ENCODE measurements at regions not wholly inside any gene's neighbourhood (a gene's known extent, or its start where the extent isn't known, plus 50 kb on each side); places are given as distances from the start of the nearest gene placed in this dataset.

DNA sequence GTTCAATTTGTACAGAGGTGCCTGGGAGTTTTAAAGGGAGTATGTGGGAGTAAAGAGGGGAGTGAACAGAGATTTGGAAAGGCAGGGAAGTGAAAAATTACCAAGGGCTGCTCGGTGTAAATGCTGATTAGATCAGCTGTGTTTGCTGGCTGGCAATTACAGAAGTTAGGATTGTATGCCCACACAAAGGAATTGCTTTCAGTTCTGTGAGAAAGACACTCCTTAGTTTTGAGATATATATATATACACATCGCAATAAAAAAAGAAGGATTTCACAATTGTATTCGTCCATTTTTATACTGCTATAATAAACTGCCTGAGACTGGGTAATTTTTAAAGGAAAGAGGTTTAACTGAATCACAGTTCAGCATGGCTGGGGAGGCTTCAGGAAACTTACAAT is 196.3 kb downstream of the SLITRK5 start:
- no peak for DNase-seq
- intact Hi-C loops (cut with micrococcal nuclease), result no loop called here
- ATAC-seq, result no peak

DNA sequence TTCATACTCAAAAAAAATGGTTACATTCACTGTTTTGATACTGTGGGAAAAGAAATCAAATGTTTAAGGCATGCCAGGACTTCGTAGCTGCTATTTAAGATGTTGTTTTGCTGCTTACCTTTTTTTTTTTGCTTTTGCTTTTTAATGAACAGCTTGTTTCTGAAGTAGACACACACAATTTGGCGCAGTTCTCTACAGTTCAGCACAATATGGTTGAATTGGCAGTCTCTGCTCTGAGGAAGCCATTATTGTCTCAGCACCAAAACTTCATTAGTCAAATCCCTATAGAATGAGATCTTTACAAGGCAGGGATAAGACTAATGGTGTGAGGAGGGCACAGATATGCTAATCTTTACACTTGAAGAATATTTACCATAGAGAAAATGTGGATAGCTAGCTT is 197.6 kb downstream of the SLITRK5 start:
- ATAC-seq, result no peak
- DNase-seq, result no peak
- intact Hi-C loops (cut with micrococcal nuclease), result no loop called here

DNA sequence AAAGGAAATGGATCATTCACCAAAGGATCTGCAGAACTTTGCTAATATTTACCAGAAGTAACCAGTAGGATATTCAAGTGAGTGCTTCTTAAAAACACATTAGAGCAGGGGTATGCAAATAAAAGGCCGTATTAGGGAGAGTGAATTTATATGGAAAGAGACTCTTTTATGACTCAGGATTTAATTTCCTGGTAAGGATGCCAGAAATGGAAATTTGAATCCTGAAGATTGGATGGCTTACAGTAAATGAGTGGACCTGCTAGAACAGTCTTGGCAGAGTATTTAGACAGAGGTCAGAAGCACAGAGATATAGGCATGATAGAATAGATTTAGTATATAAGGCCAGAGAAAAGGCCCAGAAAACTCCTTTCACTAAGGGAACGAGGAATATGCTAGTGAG is 201.6 kb downstream of the SLITRK5 start:
- intact Hi-C loops (cut with micrococcal nuclease), result no loop called here

DNA sequence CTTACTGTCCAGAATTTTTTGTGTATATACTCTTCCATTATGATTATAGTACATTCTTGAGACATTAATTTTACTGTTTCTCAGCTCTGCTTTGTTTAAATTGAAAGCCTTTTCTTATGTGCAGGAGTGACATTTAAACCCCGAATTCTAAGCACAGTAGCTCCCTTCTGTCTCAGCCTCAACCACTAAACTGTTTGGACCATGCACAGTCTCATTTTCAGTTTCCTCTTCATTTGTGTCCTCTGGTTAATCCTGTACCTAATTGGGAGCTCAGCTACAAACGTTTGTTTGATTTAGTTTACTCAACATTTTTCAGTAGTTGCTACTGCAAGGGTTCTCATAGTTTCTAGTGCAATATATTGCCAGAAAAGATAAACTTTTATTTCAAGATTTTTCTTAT is 206.3 kb downstream of the SLITRK5 start:
- no peak for DNase-seq
- intact Hi-C loops (cut with micrococcal nuclease), result no loop called here
- no peak for ATAC-seq

More for the DNA sequence above, 201.6 kb downstream of the SLITRK5 start:
- ATAC-seq (no peak), DNase-seq (no peak)

DNA sequence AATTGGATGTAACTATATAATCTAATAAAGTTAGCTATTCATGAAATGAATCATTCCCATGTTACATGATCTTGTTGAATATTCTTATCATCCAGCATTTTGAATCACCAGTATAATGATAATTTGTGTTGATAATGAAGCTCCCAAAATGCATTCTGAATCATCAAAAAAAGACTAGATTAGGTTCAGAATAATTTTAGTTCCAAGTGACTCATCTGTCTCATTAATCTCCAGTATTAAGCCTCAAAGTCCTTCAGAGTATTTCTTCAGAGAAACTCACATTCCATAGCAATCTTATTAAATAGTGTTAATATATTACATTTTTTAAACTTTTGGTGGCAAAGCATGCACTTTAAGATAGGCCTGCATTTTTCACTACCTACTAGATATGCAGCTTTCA is 207.5 kb downstream of the SLITRK5 start:
- ATAC-seq (no peak), DNase-seq (no peak)
- intact Hi-C loops (cut with micrococcal nuclease), result no loop called here

DNA sequence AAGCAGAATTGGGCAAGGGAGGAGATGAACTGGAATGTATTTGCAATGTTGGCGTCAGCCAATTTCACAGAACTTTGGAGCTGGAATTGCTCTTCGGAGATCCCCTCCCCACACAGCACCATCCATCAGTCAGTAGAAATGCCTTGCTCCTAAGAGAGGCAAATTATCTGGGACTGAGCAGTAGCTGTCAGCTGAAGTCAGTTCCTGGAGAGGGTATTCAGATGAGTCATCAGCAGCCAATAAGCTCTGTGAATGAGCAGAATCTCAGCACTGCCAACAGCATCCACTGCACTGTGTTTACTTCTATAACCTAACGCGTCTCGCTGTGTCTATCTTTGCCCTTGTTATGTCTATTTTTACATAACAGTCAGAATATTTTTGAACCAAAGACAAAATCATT is 213.7 kb downstream of the SLITRK5 start:
- intact Hi-C loops (cut with micrococcal nuclease), result no loop called here
- no peak for ATAC-seq
- no peak for DNase-seq

DNA sequence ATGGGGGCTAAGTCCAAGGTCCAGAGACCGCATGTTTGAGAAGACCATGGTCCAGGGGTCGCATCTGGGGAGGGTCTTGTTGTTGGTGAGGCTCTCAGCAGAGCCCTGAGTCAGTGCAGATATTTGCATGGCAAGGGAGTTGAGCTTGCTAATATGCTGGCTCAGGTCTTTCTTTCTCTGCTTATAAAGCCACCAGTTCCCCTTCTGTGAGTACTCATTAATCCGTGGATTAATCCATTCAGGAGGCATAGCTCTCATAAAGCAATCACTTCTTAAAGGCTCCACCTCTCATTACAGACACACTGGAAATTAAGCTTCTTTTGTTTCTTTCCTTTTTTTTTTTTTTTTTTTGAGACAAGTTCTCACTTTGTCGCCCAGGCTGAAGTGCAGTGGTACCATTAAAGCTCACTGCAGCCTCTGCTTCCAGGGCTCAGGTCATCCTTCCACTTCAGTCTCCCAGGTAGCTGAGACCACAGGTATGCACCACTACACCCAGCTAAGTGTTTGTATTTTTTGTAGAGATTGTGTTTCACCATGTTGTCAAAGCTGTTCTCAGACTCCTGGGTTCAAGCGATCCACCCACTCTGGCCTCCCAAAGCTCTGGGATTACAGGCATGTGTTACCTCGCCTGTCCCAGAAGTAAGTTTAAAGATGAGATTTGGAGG is 216.4 kb downstream of the SLITRK5 start:
- DNase-seq, result no peak
- intact Hi-C loops (cut with micrococcal nuclease), result no loop called here
- ATAC-seq, result no peak

DNA sequence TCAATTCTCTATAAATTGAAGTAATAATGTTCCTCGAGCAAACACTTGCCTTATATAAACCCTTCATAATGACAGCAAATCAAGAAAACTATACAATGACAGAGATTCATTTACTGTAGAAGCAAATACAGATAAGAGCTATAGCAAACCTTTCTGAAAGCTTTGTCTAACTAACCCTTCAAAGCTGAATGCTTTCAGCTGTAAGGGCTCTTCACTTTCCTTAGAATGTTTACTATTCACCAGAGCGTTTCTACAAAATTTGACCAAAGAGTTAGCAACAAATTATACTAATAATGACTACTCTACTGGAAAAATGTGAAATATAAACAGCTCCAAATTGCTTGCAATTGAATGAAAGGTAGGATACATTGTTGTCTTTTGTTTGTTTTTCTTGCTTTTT is 218.1 kb downstream of the SLITRK5 start:
- intact Hi-C loops (cut with micrococcal nuclease), result no loop called here
- no peak for ATAC-seq
- no peak for DNase-seq

DNA sequence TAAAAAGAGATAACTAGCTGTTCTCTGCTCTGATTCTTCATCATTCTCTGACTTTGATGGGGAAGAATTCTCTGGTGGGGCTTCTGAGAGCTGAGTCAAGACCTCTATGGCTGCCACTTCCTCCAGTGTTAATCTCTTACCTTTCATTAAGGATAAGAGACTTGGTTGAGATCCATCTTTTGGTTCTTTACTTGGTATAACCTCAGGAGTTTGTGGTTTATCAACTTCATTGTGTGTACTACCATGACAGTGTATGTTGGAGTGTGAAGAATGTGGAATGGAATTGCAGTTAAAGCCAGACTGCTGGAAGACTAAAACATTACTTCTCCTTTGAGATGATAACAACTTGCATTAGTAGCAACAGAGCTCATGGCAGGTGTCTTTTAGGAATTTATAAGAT is 222.0 kb downstream of the SLITRK5 start:
- no peak for ATAC-seq
- intact Hi-C loops (cut with micrococcal nuclease), result no loop called here
- DNase-seq, result no peak

DNA sequence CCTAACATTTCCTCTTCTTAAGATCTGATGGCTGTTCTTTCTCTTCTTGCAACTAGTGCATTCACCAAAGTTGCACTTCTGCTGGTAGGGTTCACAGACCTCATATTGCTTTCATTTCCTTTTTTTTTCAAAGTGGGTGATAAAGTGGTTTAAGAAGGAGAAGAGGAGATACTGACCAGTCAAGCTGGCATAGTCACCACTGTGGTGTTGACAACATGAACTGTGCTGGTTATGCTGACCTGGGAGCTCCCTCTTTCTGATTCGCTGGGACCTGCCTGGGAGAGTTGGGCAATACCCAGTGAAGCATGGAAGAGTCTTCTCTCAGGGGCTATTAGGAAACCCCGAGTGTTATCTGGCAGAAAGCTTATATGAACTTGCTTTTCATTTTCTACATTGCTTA is 222.9 kb downstream of the SLITRK5 start:
- DNase-seq, result no peak
- ATAC-seq, result no peak
- intact Hi-C loops (cut with micrococcal nuclease), result no loop called here

DNA sequence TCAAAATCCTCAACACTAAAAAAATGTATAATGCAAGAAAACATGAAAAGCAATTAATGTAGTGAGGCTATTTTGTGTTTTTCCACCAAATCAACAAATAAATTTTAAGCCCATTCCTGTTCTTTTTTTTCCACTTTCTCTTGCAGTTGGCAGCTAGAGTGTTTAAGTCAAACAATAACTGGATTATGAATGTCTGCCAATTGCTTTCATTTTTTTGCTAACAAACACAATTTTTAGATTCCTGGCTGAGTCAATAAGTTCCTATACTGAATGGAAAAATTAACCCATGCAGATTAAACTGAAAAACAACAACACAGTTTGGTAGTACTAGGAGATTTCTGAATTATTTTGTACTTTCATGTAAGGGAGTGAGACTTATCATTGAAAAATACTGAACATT is 232.4 kb downstream of the SLITRK5 start:
- intact Hi-C loops (cut with micrococcal nuclease), result no loop called here
- DNase-seq, result no peak
- no peak for ATAC-seq

DNA sequence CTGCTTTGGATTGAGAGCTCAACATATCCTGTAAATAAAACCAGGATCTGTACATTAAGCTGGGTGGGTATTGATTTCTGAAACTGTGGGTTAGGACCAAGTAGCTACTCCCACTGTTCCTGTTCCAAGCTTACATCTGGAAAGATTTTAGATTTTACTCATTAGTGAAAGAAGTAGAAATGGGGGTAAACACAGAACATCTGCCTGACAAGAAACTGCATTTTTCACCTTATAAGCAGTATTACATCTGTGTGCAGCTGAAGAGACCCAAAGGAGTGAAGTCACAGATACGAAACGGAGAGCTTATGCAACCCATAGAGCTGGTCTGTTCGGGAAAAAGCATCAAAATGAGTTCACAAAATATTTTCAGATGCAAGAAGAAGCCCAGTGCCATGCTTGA is 235.2 kb downstream of the SLITRK5 start:
- ATAC-seq (no peak), DNase-seq (no peak)
- intact Hi-C loops (cut with micrococcal nuclease), result no loop called here

DNA sequence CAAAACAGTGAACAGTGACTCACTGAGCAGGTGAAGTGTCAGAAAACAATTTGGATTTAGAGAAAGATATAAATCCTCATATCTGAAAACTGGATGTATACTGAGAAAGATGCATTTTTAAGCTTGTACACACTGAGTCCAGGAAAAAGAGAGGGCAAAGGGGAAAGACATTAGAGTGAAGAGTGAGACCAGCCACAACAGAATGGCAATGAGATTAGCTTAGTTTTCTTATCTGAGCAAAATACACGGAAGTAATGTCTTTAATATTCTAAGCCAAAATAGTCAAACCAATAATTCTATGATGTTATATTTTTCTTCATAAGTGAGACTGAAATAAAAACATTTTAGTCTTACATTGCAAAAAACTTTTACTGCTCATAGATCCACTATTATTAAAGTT is 236.0 kb downstream of the SLITRK5 start:
- intact Hi-C loops (cut with micrococcal nuclease), result no loop called here
- ATAC-seq, result no peak
- no peak for DNase-seq

DNA sequence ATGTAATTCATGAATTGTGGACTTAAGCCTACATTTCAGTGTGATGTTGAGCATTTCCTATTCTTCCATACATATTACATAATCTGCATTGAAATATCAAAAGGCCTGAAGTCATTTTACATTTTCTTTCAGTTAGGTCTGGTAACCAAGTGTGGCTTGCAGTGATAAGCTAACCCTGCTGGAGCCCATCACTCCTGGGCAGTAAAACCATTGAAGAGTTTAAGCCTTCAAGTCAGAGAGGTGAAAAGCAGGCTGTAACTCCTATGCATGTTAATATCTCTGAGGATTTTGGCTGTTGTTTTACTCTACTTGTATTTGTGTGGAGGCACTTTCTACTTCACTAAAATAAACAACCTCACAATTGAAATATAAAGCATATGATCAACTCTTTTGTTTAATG is 248.8 kb downstream of the SLITRK5 start:
- DNase-seq, result no peak
- no peak for ATAC-seq
- intact Hi-C loops (cut with micrococcal nuclease), result no loop called here

DNA sequence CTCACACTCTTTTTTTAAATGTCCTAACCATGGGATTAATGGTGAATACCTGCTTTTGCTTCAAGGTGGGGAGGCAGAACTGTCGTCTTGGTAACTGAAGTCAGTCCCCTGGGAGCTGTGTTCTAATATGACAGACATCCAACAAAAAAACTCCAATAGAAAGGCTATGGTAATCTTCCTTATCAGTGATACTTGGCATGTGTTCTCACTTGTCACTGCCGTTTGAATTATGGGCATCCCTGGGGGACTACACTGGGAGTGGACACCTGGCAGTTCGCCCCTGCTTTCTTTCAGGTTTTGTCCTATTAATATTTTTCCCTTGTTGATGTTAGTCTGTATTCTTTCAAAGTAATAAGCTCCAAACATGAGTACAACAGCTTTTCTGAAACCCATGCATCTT is 252.6 kb downstream of the SLITRK5 start:
- ATAC-seq (no peak), DNase-seq (no peak)

DNA sequence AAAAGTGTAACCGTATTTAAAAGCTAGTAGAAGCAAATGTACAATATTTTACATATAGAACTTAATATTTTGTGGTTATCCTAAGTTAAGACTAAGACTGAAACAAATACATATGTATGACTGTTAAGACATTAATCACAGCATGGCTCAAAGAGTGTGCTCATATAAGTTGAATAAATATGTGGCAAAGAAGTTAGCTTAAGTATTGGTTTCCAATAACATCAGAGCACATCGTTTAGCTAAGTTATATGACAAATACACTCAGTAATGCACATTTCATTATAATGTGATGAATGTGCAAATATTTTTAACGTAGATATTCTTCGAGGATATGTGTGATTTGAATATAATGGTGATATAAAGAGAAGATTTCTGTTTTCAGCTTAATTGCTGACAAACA is 253.8 kb downstream of the SLITRK5 start:
- intact Hi-C loops (cut with micrococcal nuclease), result no loop called here
- ATAC-seq (no peak), DNase-seq (no peak)

More for the DNA sequence above, 252.6 kb downstream of the SLITRK5 start:
- intact Hi-C loops (cut with micrococcal nuclease), result no loop called here

DNA sequence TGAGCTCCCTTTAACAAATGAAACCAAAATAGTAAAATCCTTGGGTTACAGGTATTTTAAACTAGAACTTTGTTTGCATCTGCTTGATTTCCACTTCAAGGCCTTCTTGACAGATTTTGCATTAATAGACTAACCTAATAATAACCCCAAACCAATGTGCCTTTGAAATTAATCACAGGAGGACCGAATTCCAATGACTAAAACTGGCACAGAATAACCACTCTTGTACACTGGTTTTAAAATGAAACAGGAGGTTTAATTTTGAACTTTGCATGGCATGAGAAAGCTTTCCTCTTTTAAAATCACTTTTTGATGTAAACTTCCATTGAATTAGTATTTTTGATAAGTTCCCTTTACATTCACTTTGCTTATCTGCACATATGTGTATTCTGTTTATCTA is 269.6 kb downstream of the SLITRK5 start:
- intact Hi-C loops (cut with micrococcal nuclease), result no loop called here
- DNase-seq (no peak), ATAC-seq (no peak)

DNA sequence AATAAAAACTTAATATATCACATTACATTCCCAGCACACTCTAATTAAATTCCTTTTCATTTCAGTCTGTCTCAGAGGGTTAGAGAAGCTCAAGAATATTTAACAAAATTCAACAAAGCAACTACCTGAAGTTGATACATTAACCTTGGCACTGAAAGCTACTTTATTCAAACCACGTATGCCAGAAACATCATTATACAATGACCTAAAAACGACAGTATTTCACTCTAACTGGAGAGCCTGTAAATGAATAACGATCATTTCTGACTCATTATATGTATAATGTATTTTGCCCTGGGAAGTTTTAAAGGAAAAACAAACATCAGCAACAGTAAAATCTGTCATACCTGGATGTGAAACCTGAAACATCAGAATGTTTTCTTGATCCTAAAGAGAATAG is 270.1 kb downstream of the SLITRK5 start:
- no peak for DNase-seq
- intact Hi-C loops (cut with micrococcal nuclease), result no loop called here
- no peak for ATAC-seq

DNA sequence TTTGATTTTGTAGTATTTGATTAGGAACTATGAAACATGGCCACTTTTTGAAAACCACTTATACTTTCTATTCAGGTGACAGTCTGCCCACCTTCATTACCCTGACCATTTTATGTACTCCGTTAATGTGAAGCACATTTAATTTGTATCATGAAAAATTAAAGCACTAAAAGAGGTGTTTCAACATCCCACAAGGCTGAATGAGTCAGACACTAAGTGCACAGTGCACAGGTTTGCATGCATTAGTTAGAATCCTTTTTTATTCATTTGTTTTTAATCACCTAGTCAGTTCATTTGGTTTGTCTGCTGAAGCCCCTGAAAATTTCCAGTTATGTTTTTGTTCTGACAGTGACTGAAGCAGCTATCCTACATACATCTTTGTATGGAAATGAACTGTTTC is 271.0 kb downstream of the SLITRK5 start:
- DNase-seq (no peak), ATAC-seq (no peak)
- intact Hi-C loops (cut with micrococcal nuclease), result no loop called here

DNA sequence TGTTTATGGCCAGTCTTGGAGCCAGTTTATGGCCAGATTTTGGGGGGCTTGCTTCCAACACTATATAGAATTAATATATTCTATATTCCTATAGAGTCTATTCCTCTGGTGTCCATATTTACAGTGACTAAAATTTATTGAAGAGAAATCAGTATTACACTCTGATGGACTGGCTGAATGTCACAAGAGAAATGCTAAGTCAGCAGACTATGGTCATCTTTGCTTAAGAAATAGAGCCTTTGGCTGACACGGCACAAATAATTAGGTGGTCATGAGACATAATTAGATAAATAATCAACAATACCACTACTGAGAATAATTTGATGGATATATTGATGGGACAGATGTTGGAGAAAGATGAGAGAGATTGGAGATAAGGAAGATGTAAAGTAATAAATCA is 272.9 kb downstream of the SLITRK5 start:
- no peak for DNase-seq
- intact Hi-C loops (cut with micrococcal nuclease), result no loop called here
- no peak for ATAC-seq

DNA sequence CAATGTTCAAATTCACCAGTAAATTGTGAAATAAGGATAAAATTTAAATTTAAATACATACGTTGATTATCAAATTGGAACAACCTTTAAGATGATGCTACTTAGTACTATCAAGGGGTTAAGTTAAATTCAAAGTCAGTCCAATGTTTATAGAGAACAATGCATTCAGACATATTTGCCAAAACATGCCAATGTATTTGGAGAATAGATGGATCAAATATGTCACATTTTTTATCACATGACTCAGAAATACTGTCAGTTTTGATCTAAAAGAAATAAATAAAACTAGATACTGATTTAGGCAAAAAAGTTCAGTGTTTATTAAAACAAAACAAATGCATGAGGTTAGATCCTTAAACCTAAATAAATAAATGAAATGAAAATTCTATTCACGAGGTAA is 281.2 kb downstream of the SLITRK5 start:
- intact Hi-C loops (cut with micrococcal nuclease), result no loop called here
- no peak for DNase-seq
- ATAC-seq, result no peak

DNA sequence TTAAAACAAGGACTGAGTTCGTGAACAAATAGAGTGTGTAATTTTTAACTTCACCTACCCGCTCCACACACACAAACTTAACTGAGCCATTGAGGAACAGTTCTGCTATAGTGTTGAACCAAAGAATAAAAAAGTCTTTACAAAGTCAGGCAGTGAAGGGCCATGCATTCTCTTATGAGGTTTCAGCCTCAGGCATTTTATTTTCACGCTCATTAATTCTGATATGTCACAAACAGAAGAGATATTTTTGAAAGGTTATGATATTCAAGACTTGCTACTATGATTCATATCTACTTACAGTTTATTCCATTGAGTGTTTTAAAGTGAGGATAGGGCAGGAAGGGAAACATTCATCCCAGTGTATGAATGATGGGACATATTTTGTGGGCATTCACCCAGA is 282.2 kb downstream of the SLITRK5 start:
- ATAC-seq, result no peak
- DNase-seq, result no peak
- intact Hi-C loops (cut with micrococcal nuclease), result no loop called here
